Heart left ventricle (tissue), 16 donors: ENCODE measurements at regions not wholly inside any gene's neighbourhood (a gene's known extent, or its start where the extent isn't known, plus 50 kb on each side); places are given as distances from the start of the nearest gene placed in this dataset.

Experiments
- ATAC-seq, 4 donors: fragments of 200-7000 bp; cut with Tn5 transposase; one replicate each; pipeline ENCODE4 v1.9.1; 2020 to 2022; ENCODE audit warnings: moderate library complexity in 4 of 4, mild to moderate bottlenecking in 3 of 4, moderate number of reproducible peaks in 1 of 4
- DNase-seq, 5 donors: peaks; one replicate each; pipeline ENCODE4 v3.0.0-alpha.2; 2020
- H3K27ac ChIP-seq, 12 donors: fragments of 200-600 bp; sonication (generic) in 4 of 12; one replicate each; pipeline versions ENCODE4 v1.5.0 to v1.8.0; 2016 to 2022; ENCODE audit warnings: mild to moderate bottlenecking in 2 of 12
- H3K27me3 ChIP-seq, 9 donors: fragments of 200-600 bp; sonication (generic) in 2 of 9; one replicate each; pipeline versions ENCODE4 v1.5.1 to v1.8.0; 2016 to 2022; ENCODE audit warnings: mild to moderate bottlenecking in 3 of 9
- H3K36me3 ChIP-seq, 9 donors: fragments of 200-600 bp; sonication (generic) in 2 of 9; one replicate each; pipeline versions ENCODE4 v1.5.0 to v1.8.0; 2018 to 2022; ENCODE audit warnings: mild to moderate bottlenecking in 2 of 9
- H3K4me1 ChIP-seq, 12 donors: fragments of 200-600 bp; sonication (generic) in 4 of 12; one replicate each; pipeline versions ENCODE4 v1.5.0 to v1.8.0; 2016 to 2022; ENCODE audit warnings: mild to moderate bottlenecking in 3 of 12
- H3K4me3 ChIP-seq, 12 donors: fragments of 200-600 bp; sonication (generic) in 4 of 12; one replicate each; pipeline versions ENCODE4 v1.5.0 to v1.8.0; 2017 to 2022; ENCODE audit warnings: mild to moderate bottlenecking in 9 of 12, moderate library complexity in 4 of 12
- H3K9me3 ChIP-seq, 12 donors: fragments of 200-600 bp; sonication (generic) in 4 of 12; one replicate each; pipeline versions ENCODE4 v1.5.0 to v1.8.0; 2016 to 2022; ENCODE audit warnings: mild to moderate bottlenecking in 1 of 12
- CTCF ChIP-seq, 12 donors: fragments of 200-600 bp; sonication (generic) in 4 of 12; IDR thresholded peaks; one replicate each; pipeline versions ENCODE4 v1.5.0 to v1.8.0; 2018 to 2022; ENCODE audit warnings: antibody characterized with exemption in 12 of 12, mild to moderate bottlenecking in 5 of 12
- POLR2A ChIP-seq, 2 donors: fragments of 450-650 bp; IDR thresholded peaks; one replicate each; pipeline ENCODE4 v1.6.1; 2017; ENCODE audit warnings: antibody characterized with exemption in 2 of 2, mild to moderate bottlenecking in 2 of 2, moderate library complexity in 2 of 2
- WGBS, 4 donors: extraction: QIAGEN DNeasy Blood & Tissue Kit in 2 of 4; methylation state at CpG; one replicate each; pipeline versions ENCODE4 v1.1.5 to v1.1.7; 2013 to 2018; 5-methylcytosine and 5-hydroxymethylcytosine counted together
- intact Hi-C, 10 donors: fragments of 100-400 bp; cut with DNase I; formaldehyde crosslinking; loops; one replicate each; pipeline versions ENCODE4 v1.11.1 to v1.14.2; 2022
- donor health status: ischemic (EF 13 %, LVEDD 7.1; RV severe dilation, severe dysfunction).
- donor health status: healthy with polysubstance abuse.
- donor health status: DM: no; HTN: yes; CAD: no.
- donor health status: DM: no; HTN: no; CAD: no.
- donor health status: ischemic (EF 25% LVEDD 6.9; RV normal size, moderate dysfunction).
- donor health status: ischemic (EF 25% LVEDD 5.7; RV mildly dilated, moderate dysfunction).
- donor health status: healthy.
- donor health status: DM: yes; HTN: yes; CAD: no.
- donor health status: ischemic (EF 35%, LVEDD 5.7; RV mildly dilated, moderate dysfunction).
- donor health status: nonischemic (EF 11% LVEDD 7.7; RV severe dilation, severe dysfunction).
- donor health status: DM: yes; HTN: yes; CAD: no.
- donor health status: PGD.
- donor health status: ischemic (EF 29% LVEDD 5.4; RV normal size, mild dysfunction).
- donor health status: nonischemic (EF 23%, LVEDD 6.1; RV moderate dilation, normal function).

- no peaks in the 10 kb centered on the region for H3K36me3 ChIP-seq
- TF ChIP-seq POLR2A (IDR thresholded peaks at IDR 0.05): no peak
- no peak for TF ChIP-seq CTCF (IDR thresholded peaks at IDR 0.05)
- intact Hi-C loops: no loop called here
- WGBS, 4 donors: 64 to 86% (median 81%) methylated on average over 4 of the region's 4 CpGs
- no peaks in the 10 kb centered on the region for H3K4me1 ChIP-seq
- no peak for DNase-seq
- H3K9me3 ChIP-seq: no peaks in the 10 kb centered on the region
- no peak overlapping the region for H3K27ac ChIP-seq
- no peak overlapping the region for H3K4me3 ChIP-seq
- no peak for ATAC-seq
- peaks cover 0 to 27% (median 0%) of the 10 kb centered on the region in 9 donors for H3K27me3 ChIP-seq
These were observed 91.0 kb downstream of the TBXT start for GRCh38 chr6:166076625-166077024.

- Histone ChIP-seq H3K27me3 (peaks cover 0 to 27% (median 0%) of the 10 kb centered on the region in 9 donors), H3K27ac (no peak overlapping the region), H3K9me3 (no peaks in the 10 kb centered on the region), H3K36me3 (no peaks in the 10 kb centered on the region), H3K4me3 (no peak overlapping the region), H3K4me1 (no peaks in the 10 kb centered on the region)
- intact Hi-C loops: no loop called here
- DNase-seq (no peak), ATAC-seq (no peak)
- TF ChIP-seq CTCF (IDR thresholded peaks at IDR 0.05): no peak
- no peak for TF ChIP-seq POLR2A (IDR thresholded peaks at IDR 0.05)
- WGBS, 4 donors: 79 to 89% (median 88%) methylated on average over 3 to 5 of the region's 5 CpGs
These were observed 91.7 kb downstream of the TBXT start for GRCh38 chr6:166075925-166076324.

DNA sequence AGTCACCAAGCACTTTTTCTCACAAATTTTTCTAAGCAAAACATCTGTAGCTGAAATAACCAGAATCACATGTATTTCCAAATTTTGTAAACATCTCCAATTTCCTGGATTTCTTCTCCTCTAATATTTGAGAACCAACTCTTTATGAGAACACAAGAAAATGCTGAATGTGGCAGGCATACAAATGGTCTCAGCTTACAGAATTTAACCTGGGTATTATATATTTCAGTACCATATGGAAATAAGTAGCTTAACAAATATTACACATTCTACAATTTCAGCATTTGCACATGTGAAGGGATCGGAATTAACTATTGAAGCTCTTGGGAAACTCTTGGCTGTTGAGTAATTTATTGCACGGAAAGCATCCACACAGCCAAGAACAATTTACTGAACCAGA lies 92.5 kb downstream of the TBXT start:
- H3K36me3 ChIP-seq: no peaks in the 10 kb centered on the region
- no peak overlapping the region for H3K27ac ChIP-seq
- no peak for TF ChIP-seq POLR2A (IDR thresholded peaks at IDR 0.05)
- no peak for TF ChIP-seq CTCF (IDR thresholded peaks at IDR 0.05)
- H3K4me1 ChIP-seq: no peaks in the 10 kb centered on the region
- H3K9me3 ChIP-seq: no peaks in the 10 kb centered on the region
- DNase-seq: no peak
- peaks cover 0 to 28% (median 0%) of the 10 kb centered on the region in 9 donors for H3K27me3 ChIP-seq
- intact Hi-C loops: no loop called here
- WGBS, 4 donors: 76 to 90% (median 82%) methylated on average over 2 of the region's 2 CpGs
- H3K4me3 ChIP-seq: no peak overlapping the region
- ATAC-seq: no peak

DNA sequence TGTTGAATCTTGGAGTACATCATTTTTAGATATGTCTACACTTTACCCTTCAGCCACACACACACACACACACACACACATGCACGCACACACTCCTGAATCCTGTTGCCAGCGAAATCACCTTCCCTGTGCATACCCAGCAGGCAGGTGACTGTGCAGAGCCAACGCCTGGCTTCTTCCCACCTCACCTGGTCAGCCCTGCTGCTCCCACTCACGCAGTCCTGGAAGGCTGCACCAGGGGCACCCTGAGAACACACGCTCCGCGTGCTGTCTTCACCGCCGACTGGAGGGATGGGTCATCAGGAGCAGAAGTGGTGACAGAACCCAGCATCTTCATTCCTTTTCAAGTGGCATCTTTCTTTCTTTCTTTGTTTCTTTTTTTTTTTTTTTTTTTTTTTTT lies 94.6 kb downstream of the TBXT start:
- TF ChIP-seq CTCF (IDR thresholded peaks at IDR 0.05) (no peak), POLR2A (IDR thresholded peaks at IDR 0.05) (no peak)
- no peak for DNase-seq
- no peak for ATAC-seq
- intact Hi-C loops: no loop called here
- Histone ChIP-seq H3K4me3 (no peak overlapping the region), H3K9me3 (no peaks in the 10 kb centered on the region), H3K4me1 (no peaks in the 10 kb centered on the region), H3K36me3 (no peaks in the 10 kb centered on the region), H3K27ac (no peak overlapping the region), H3K27me3 (peaks cover 0 to 30% (median 0%) of the 10 kb centered on the region in 9 donors)
- 92 to 94% (median 93%) methylated on average over 9 of the region's 9 CpGs for WGBS, 4 donors
